Activated CD4-positive, CD25-positive, alpha-beta regulatory T cell treated with anti-CD3 and anti-CD28 coated beads, Interleukin-2, amount 50 U/mL, for 24 hours (primary cell): ENCODE measurements at regions not wholly inside any gene's neighbourhood (a gene's known extent, or its start where the extent isn't known, plus 50 kb on each side); places are given as distances from the start of the nearest gene placed in this dataset.

ENCODE experiments used
- ATAC-seq, 2 donors: fragments of 150-1000 bp; cut with Tn5 transposase; one replicate each; pipeline ENCODE4 v1.10.0; 2021; ENCODE audit warnings: mild to moderate bottlenecking in 1 of 2, moderate library complexity in 1 of 2

DNA sequence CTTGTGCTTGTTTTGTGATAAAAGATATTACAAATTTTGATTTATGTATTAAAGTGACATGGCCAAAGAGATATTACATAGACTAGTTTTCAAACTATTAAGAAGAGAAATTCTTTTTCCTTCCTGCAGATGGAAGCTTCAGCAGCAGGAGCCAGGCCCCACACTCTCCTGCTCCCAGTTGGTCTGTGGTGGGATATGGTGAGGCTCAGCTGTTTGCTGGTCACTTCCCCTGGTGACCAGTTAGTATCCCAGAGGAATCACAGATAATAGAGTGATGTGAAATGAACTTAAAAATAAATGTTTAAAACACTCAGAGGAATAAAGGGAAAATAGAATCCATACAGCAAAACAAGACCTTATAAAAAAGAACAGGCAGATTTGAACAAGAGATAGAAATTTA, 154.7 kb downstream of the KTN1 start:
- ATAC-seq: no peak

DNA sequence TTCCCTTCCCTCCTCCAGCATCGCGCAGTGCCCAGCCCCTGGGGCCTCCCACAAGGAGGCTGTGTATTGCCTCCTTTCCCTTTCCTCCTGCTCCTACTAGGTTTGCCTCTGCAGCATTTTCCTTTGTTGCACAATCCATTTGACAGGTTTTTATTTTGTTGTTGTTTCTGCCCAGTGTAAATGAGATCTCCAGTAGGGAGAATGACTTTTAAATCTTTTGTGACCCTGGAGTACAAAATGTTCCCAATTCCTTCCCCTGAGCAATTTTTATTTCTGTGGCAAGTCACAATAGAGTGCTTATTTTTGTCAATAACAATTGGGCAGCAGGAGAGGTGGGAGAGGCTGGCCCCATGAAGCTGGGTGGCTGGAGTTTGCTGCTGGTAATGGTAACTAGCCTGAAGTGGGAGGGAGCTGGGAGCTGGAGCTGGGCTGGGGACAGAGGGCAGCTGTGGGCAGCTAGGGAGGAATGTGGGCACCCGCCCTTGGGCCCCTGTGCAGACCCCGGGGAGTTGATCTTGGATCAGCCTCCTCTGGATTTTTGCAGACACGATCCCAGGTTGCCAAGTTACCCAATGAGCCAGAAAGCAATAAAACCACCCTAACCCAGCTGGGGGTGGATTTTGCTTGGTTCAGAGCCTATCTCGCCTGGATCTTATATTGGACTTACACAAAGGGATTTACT, 160.1 kb downstream of the KTN1 start:
- no peak for ATAC-seq

DNA sequence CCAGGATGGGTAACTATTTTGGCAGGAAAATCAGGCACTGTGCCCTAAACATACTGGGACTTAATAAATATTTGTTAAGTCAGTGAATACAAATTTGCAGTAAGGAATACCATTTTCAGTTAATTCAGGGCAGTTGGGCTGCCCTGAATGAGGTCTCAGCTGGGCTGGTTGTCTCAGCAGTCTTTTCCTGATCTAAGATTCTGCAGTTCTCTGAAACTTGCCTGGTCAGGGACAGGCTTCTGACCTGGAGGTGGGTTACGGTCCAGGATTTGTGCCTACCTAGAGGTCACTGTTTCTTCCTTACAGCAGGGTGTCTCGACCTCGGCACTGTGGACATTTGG, 160.6 kb downstream of the KTN1 start:
- ATAC-seq: no peak

DNA sequence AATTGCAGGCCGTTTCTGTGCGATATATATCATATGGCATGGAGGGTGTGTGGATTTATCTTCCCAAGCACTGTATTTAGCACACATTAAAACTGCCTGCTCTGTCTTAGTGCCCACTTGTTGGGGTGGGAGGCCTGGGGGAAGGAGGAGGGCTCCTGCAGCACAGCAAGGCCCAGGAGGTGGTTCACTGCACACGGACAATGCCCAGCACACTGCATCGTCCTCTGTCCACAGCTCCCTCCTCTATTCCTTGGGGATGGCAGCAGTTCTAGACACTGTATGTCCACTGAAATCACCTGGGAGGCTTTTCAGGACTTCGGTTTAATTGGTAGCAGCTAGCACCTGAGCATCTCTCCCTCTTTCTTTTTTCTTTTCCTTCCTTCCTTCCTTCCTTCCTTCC, 161.2 kb downstream of the KTN1 start:
- no peak for ATAC-seq

DNA sequence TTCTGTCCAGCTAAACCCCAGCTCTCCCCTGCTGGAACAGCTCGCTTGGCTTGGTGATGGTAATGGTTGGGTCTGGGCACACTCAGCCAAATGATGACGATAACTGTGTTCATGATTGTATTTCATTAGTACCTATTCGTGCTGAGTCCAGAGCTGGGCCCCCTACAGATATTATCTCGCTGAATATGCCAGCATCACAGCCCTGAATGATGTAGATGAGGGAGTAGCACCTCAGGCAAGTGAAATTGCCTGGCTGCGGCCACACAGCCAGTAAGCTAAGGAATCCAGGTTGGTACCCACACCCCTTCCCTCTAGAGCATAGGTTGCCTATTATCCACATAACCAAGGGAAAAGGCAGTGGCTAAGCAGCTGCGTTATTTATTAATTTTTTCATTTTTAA, 163.5 kb downstream of the KTN1 start:
- ATAC-seq: no peak

DNA sequence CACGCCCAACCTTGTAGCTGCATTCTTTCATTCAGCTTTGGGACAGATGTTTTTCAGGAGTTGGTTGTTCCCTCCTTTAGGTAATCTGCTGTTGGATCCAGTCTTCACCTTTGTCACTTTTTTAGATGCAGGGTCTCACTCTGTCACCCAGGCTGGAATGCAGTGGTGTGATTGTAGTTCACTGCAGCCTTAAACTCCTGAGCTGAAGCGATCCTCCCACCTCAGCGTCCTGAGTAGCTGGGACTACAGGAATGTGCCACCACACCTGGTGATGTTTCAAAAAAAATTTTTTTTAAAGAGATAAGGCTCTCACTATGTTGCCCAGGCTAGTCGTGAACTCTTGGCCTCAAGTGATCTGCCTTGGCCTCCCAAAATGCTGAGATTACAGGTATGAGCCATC, 164.3 kb downstream of the KTN1 start:
- no peak for ATAC-seq

DNA sequence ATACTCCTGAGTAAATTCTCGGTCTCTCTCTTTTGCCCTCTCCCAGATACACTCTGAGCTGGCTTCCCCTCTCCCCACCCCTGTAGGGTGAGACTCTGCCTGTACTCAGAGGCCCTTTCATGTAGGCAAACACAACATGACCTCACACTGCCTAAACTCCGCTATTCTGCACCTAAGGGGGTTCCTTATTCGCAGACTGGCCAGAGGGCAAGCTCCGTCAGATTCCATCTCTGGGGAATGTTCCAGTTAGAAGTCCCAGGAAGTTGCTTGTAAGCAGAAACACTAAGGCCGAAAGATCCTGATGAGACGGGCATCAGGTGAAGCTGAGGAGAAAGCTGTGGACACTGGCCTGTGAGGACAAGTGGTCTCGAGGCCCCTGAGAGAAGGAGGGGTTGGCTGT, 165.9 kb downstream of the KTN1 start:
- ATAC-seq: no peak

DNA sequence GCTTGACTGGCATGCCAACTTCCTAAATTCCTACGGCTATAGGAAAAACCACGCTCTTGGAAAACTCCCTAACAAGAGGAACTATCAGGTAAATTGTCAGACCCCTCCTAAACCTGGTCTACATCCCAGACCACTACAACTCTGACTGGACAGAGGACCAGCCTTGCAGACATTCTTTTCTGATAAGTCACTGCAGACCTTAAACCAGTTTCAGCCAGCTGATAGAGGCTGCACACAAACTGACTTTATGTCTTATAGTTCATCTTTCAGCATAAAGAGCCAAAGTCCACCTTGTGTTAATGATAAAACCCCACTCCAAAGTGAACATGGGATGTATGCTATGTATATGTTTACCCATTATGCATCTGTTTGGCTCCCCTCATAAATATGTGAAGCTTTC, 166.6 kb downstream of the KTN1 start:
- no peak for ATAC-seq

DNA sequence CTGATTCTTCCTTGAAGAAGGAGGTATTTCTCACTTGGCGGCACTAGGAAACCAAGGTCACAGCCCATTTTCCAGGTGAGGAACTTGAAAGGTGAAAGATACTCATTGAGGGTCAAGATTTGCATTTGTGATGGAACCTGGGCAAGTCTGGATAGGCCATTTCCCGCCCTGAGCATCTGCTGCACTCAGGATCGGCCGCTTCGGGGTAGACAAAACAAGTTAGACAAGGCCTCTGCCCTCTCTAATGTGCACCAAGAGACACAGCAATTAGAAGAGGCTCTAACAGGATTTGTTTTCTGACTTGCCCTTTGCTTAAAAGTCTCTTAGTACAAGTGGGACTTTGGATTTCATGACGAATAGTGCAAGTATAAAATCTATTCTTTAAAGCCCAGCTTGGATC, 167.2 kb downstream of the KTN1 start:
- ATAC-seq: no peak

DNA sequence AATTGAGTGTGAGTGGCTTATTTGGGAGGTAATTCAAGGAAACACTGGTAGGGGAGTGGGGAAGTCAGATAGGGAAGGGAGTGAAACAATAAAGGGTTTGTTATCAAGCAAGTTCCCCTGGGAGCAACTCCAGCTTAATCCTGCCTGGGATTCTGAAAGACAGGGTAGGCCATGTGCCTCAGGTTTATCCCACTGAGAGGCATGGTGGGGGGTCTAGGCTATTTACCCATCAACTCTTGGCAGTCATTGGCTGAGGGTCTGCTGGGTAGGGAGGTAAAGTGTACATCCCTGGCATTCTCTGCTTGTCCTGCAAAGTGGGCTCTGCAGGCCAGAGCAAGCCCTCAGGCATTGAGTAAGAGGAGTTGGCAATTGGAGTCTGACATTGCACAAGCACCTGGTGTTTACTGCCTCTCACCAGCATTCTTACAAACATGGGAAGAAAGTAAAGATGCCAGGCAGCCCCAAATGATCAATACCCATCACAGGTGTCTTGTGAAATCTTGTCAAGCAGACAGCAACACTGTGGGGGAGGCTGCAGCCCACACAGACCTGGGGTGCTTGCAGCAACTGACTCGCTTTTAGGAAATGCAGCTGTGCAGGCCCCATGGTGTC, 169.3 kb downstream of the KTN1 start:
- no peak for ATAC-seq

DNA sequence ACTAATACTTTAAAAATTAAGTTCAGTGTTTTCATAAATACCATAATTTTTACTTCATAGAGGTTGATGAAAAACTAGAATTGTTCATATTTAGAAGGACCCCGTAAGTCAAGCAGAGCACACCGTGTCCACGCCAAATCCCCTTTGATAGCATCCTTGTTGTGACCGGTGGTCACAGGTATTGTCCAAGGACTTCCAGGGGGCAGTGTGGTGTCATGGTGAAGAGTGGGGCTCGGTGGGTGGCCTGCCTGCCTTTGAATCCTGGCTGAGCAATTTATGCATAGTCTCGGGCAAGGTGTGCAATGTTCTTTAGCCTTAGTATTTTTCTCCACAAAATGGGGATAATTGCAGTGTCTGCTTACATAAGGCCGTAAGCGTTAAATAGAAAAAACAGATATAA, 169.9 kb downstream of the KTN1 start:
- no peak for ATAC-seq

DNA sequence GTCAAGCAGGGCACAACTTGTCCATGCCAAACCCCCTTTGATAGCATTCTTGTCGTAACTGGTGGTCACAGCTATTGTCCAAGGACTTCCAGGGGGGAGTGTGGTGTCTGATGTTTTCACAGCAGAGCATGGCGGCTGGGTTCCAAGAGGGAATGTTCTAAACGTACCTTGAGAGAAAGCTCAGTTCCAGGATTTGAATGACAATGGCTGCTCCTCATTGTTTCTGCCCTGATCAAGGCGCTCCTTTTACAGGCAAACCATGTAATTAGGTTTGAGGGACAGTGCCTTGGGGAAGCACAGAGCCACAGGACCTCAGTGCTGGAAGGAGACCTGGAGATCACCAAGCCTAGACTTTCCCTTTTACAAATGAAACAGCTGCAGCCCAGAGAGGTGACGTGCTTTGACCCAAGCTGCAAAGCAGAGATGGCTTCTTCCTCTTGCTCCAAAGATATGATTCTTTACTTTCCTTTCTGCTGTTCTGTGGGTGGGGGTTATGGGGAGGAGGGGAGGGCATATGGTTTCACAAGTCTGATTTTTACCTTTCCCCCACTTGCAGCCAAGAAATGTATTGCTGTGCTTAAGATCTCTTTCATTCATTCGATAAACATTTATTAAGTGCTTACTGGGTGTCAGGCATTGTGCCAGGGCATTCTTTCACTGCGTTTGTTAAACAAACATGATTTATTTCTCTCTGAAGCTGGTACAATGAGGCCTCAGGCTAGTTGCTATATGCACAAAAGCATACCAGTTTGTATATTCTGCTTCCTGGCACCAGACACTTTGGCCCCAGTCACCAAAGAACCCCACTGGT, 172.8 kb downstream of the KTN1 start:
- ATAC-seq: no peak

DNA sequence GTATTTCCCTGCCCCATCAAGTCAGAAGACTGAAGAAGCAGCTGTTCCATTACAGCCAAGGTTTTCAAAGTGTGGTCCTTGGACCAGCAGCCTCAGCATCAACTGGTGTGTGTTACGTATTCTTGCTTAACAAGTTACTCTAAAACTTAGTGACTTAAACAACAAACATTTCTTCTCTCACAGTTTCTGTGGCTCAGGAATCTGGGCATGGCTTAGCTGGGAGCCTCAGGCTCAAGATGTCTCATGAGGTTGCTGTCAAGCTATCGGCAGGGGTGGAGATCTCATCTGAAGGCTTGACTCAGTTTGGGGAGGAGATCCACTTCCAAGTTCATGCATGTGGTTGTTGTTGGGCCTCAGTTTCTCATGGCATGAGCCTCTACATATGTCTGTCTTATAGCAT, 174.5 kb downstream of the KTN1 start:
- ATAC-seq: no peak

DNA sequence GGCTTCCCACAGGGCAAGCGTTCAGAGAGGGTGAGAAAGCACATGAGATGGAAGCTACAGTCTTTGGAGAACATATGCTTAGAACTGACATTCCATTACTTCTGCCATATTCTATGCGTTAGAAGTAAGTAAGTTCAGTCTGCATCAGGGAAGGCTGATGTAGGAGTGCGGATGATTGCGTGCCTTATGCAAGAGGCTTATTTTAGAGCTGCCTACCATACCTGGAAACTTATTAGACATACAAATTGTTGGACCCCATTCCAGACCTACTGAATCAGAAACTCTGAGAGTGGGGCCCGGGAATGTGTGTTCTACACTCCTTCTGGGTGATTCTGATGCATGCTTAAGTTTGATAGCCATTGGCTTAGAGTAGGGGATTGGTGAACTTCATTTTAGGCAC, 174.9 kb downstream of the KTN1 start:
- no peak for ATAC-seq

DNA sequence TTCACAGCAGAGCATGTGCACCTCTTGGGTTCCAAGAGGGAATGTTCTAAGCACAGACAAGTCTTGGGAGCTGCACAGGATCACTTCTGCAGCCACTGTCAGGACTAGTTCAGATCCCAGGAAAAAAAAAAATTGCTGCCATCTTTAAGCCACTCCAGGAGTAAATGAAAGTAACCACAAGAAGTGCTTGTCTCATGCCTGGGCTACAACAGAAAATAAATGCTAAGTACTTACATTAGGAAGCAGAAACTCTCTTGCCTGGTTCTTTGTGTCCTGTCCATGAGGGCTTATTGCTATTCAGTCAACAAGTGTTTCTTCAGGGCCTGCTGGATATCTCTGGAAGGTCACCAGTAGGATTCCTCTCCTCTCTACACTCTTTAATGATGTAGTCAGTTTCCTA, 176.1 kb downstream of the KTN1 start:
- ATAC-seq: no peak

DNA sequence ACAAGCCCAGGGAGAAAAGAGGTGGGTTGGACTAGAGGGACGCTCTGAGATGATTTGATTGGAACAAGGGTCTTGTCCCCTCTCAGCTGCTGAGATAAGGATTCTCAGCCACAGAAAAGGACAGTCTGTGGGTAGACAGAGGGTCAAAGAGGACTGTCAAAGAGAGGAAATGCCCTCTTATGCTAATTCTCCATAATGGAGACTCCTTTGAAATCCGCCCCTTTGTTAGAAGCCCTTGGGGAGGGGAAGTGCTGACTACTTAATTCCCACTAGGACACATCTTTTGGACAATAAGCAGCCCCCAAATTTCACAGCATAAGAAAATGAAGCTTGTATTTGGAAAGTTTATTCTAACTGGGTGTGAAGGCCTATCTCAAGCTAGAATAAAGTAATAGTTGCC, 176.6 kb downstream of the KTN1 start:
- no peak for ATAC-seq

DNA sequence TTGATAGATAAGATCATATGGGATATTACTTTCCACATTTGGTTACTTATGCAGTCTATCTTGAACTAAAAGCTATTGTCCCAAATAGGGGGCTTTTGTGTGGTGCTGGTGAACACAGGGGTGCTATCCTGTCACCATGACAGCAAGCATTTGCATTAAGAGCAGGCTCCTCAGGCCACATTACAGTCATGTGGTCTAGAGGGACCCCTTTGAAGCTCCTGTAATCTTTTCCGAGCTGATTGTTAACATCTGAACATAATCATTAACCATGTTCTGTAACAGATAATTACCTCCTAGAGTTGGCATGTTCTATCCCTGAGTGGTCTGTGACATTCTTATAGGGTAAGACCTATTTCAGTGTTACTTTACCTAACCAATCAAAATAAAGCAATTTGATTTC, 178.8 kb downstream of the KTN1 start:
- ATAC-seq: no peak

DNA sequence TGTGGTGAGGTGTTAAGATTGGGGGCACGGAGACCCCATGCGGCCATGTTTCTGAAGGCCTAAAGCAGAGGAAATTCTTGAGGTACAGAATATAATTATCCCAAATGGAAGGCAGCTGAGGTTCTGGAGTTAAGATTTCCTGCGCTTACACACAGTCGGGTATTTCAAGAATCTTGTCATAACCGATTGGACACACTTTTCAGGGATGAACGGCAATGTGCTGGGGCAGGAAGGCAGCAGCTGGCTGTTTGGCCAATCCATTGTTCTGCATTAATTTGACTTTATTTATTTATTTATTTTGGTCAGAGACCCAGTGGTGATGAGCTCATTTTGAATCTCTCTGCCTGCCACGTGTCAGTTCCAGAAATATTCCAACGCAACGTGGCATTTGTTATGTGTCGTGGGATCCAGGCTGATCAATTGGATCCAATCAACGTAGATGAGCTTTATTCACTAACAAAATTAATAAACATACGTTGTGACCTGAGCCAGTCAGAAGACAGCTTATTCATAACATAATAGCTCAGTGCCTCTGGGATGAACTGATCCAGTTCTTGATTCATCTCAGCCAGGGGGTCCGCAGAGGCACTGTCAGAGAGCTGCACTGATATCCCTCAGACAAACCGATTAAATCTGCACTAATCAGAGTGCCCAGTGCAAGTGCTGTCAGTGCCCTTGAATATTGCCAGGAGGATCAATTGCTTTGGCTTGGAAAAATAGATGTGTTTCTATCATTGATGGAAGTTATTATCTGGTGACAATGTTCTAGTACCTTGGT, 181.0 kb downstream of the KTN1 start:
- no peak for ATAC-seq

DNA sequence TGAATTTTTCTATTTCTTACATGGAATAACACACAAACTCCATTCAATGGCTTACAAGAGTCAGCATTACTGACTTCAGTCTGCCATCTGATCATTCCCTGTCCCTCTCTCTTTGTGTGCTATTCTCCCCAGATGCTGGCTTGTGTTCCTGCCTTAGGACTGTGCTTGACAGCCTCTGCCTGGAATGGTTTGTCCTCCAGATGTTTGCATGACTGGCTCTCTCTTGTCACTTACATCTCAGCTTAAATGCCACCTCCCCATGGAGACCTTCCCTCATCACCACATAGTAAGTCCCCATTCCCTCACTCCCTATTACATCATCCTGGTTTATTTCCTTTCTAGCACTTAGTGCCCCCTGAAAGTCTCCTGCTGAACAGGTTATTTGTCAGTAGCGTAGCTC, 181.6 kb downstream of the KTN1 start:
- no peak for ATAC-seq

DNA sequence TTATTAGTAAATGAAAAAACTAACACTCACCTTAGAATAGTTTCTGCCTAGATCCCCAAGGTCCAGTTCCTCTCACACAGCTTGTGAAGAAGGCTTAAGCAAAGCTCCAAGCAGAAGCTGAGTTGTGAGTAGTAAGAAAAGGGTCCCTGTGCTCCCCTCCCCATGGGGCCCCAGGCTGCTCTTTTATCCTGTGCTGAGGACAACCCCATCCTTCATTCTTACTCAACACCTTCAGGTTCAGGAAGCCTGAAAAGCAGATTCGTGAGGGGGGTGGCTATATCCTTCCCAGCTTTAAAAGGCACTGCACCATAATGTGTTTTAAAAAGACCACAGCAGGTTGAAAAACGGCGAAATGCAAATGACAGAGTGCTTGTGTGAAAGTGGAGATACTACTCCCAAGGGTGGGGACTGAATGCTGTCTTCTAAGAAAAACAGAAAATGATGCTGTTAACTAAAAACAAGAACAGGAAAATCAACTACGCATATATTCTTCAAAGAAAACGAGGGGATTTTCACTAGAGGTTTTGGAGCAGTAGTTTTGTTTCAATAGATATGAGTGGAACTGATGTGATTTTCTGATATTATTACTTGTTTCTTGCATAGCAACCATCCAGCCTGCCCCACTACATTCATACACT, 182.7 kb downstream of the KTN1 start:
- no peak for ATAC-seq

DNA sequence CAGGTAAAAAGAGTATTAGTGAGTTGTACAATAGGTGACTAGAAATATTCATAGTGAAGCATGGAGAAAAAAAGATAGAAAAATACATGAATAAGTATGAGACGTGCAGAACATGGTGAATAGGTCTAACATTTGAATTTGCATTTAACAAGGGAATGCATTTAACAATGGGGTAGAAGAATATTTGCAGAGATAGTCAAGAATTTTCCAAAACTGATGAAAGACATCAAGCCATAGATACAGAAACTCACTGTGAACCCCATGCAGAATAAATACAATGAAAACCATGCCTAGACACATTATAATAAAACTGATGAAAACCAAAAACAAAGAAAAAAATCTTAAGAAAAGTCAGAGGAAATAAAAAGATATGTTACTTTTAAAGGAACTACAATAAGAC, 184.8 kb downstream of the KTN1 start:
- no peak for ATAC-seq

DNA sequence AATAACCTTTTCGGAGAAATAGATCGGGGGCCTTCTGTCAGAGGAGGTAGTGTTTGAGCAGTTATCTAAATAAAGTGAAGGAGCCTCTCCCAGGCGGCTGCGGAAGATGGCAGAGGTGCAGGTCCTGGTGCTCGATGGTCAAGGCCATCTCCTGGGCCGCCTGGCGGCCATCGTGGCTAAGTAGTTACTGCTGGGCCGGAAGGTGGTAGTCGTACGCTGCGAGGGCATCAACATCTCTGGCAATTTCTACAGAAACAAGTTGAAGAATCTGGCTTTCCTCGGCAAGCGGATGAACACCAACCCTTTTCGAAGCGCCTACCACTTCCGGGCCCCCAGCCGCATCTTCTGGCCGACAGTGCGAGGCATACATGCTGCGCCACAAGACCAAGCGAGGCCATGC, 186.1 kb downstream of the KTN1 start:
- ATAC-seq: no peak

DNA sequence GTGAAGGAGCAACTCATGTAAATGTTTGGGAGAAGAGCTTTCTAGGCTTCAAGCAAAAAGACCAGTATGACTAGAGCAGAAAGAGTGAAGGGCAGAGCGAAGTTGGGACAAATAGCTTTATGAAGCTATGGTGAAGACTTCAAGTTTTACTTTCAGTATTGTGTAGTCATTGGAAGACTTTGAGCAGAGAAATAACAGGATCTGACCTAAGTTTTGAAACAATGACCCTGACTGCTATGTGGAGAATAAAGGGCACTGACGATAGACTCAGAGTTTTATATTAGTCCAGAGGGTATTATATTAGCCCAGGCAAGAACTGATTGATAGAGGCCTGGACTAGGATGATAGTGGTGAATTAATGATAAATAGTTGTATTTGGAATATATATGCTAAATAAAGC, 187.3 kb downstream of the KTN1 start:
- no peak for ATAC-seq
